ENCODE measurements at regions not wholly inside any gene's neighbourhood (a gene's known extent, or its start where the extent isn't known, plus 50 kb on each side); places are given as distances from the start of the nearest gene placed in this dataset.

DNA sequence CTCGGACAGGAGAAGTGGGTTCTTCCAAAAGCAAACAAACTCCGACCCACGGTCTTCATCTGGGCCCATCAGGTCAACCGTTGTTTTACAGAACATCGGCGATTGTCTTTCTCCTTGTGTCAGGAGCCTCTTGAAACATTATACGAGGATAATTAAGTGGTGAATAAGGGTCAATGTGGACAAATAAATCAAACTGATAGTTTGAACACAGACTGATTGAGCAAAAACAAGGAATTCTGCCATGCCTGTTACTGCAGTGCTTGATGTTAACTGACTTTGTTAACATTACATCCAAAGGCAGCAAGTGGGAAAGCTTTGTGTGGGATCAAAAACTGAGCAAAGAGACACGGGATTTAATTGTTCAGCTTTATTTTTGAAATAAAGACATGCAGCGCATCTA lies 101.1 kb upstream of the IFNGR1 start:
- no peak for TF ChIP-seq CTCF (IDR thresholded peaks at IDR 0.05; ENCODE audit: low read depth, low read length)
- H3K4me3 ChIP-seq (ENCODE audit: low read depth, low read length) = no peak overlapping the region

DNA sequence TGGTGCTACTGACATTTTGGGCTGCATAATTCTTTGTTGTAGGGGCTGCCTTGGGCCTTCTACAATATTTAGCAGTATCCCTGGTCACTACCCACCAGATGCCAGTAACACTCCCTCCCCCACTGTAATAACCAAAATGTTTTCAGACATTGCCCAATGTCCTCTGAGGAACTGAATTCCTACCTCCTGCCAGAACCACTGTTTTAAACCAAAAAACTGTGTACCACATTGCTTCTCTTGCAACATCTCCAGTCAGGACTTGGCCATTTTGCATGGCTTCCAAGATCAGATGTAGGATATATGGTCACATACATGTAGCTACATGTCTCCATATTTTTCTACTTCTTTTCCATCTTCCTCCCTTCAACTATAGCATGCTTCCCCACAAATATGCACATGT lies 97.4 kb upstream of the IFNGR1 start:
- H3K4me3 ChIP-seq (ENCODE audit: low read depth, low read length) = no peak overlapping the region
- no peak for TF ChIP-seq CTCF (IDR thresholded peaks at IDR 0.05; ENCODE audit: low read depth, low read length)

DNA sequence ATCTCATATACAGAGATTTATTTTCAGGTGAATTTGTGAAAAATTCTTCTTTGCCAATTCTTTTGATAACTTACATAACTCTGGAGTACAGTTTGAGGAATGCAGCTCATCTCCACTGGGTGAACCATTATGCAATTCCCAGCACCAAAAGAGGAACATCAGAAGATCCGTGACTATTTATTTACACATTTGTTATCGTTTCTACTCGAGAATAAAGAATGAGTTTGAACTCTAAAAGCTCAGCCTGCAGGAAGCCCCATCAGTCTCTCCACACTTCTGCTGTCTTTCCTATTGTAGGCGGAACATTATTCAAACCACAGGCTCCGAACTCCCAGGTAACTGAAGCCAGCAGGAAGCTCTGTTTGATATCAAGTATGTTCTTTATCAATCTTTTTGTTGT lies 95.9 kb upstream of the IFNGR1 start:
- TF ChIP-seq CTCF (IDR thresholded peaks at IDR 0.05; ENCODE audit: low read depth, low read length) = no peak
- H3K4me3 ChIP-seq (ENCODE audit: low read depth, low read length) = no peak overlapping the region

DNA sequence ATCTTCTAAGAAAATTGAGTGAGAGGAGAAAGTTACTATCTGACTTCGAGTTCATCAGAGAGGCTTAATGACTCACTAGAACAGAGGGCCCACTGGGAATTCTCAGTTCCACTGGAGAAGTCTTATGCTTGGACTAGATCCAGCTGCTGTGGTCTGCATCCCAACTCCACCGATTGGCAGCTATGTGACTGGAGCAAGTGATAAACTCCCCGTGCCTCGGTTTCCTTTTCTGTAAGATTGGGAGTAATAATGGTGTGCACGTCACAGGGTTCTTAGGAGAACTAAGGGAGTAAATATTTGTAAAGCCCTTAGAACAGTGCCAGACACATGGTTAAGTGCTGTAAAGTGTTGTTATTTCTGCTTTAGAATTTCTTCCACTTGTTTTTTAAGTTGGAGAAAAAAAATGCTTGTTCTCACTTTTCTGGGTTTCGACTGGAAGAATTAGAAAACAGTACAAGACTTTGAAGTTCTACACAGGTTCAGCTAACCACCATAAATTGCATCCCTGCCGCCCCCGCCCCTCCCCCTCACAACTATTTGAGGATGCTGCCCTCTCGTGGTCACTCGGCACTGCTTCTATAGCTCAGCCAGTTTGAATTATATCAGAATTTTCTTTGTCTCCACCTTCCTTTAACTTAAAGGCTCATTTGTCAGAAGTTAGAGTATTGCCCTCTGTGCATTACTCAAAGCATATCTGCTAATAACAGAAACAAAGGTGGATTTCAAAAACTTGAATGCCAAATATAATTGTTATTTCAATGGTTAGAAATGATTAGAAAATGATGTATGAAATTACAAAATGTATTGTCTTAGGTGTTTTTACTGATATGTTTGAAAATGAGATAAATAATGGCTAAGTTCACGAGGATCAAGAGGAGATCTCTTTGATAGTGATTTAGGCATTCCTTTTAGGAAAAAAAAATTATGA lies 95.0 kb upstream of the IFNGR1 start:
- TF ChIP-seq CTCF (IDR thresholded peaks at IDR 0.05; ENCODE audit: low read depth, low read length) = peak; percentile 76
- 0 out of 2 replicates have a peak overlapping the region, but pooled peaks have one; percentile 5 for H3K4me3 ChIP-seq (ENCODE audit: low read depth, low read length)

DNA sequence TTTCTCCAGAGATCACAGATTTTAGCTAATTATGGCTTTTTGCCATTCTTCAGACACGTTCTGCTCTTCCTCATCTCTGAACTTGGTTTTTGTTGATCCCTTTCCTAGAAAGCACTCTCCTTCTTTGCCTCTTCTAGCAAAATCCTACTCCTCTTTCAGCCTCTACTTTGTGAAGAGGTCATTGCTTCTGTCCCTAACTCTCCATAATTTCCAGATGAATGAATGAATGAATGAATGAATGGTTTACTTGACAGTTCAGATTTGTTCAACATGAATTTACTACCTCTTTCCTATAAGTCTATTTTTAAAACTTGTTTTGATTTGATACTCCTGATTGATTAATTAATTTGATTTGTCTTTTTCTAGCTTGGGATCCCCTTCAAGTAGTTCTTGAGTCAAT lies 94.0 kb upstream of the IFNGR1 start:
- no peak overlapping the region for H3K4me3 ChIP-seq (ENCODE audit: low read depth, low read length)
- no peak for TF ChIP-seq CTCF (IDR thresholded peaks at IDR 0.05; ENCODE audit: low read depth, low read length)

GRCh38 chr6:137311940-137312339 lies 92.8 kb upstream of the IFNGR1 start:
- no peak overlapping the region for H3K4me3 ChIP-seq (ENCODE audit: low read depth, low read length)
- TF ChIP-seq CTCF (IDR thresholded peaks at IDR 0.05; ENCODE audit: low read depth, low read length) = no peak

GRCh38 chr6:137309078-137309762 lies 90.0 kb upstream of the IFNGR1 start:
- TF ChIP-seq CTCF (IDR thresholded peaks at IDR 0.05; ENCODE audit: low read depth, low read length) = no peak
- H3K4me3 ChIP-seq (ENCODE audit: low read depth, low read length) = no peak overlapping the region

All from WI38 (cell line).